Effector memory CD4-positive, alpha-beta T cell (primary cell): ENCODE measurements at regions not wholly inside any gene's neighbourhood (a gene's known extent, or its start where the extent isn't known, plus 50 kb on each side); places are given as distances from the start of the nearest gene placed in this dataset.

Source experiments
- DNase-seq, 3 donors: peaks; one replicate each; pipeline ENCODE4 v3.0.0-alpha.2; 2020
- H3K27ac ChIP-seq: 2 replicates; pipeline ENCODE4 v1.7.0; 2013; ENCODE audit warnings: mild to moderate bottlenecking, low read length, moderate library complexity; ENCODE audit not compliant: insufficient read depth, poor library complexity, severe bottlenecking
- H3K27me3 ChIP-seq: replicated peaks from 2 replicates; pipeline ENCODE4 v1.7.0; 2013; ENCODE audit warnings: mild to moderate bottlenecking, low read length; ENCODE audit not compliant: insufficient read depth, control insufficient read depth, poor library complexity, severe bottlenecking
- H3K36me3 ChIP-seq: 2 replicates; pipeline ENCODE4 v1.7.0; 2013; ENCODE audit warnings: mild to moderate bottlenecking, low read length, moderate library complexity; ENCODE audit not compliant: control insufficient read depth, insufficient read depth
- H3K4me1 ChIP-seq: 2 replicates; pipeline ENCODE4 v1.7.0; 2013; ENCODE audit warnings: low read length, mild to moderate bottlenecking; ENCODE audit not compliant: control insufficient read depth, insufficient read depth, poor library complexity, severe bottlenecking
- H3K4me3 ChIP-seq: 2 replicates; pipeline ENCODE4 v1.7.0; 2013; ENCODE audit warnings: low read length, low read depth, mild to moderate bottlenecking; ENCODE audit not compliant: insufficient read depth, poor library complexity, severe bottlenecking
- H3K9me3 ChIP-seq: 2 replicates; pipeline ENCODE4 v1.7.0; 2013; ENCODE audit warnings: mild to moderate bottlenecking, low read length, moderate library complexity; ENCODE audit not compliant: control insufficient read depth

GRCh38 chr1:38559446-38560165 lies 300.0 kb downstream of the RRAGC start:
- peak overlapping the region; percentile 7 for H3K4me3 ChIP-seq
- no peaks in the 10 kb centered on the region for H3K27me3 ChIP-seq
- H3K9me3 ChIP-seq, result no peaks in the 10 kb centered on the region
- peaks cover 30% of the 10 kb centered on the region for H3K4me1 ChIP-seq
- no peaks in the 10 kb centered on the region for H3K36me3 ChIP-seq
- DNase-seq, result peak; percentile 70 to 78 (median 72)
- no peak overlapping the region for H3K27ac ChIP-seq

- Histone ChIP-seq H3K36me3 (no peaks in the 10 kb centered on the region), H3K27ac (no peak overlapping the region), H3K4me1 (peaks cover 27% of the 10 kb centered on the region), H3K9me3 (no peaks in the 10 kb centered on the region), H3K4me3 (peak overlapping the region; percentile 7), H3K27me3 (no peaks in the 10 kb centered on the region)
- no peak for DNase-seq
These were observed 300.8 kb downstream of the RRAGC start for GRCh38 chr1:38558500-38559445.

GRCh38 chr1:38558055-38558454 lies 301.5 kb downstream of the RRAGC start:
- H3K36me3 ChIP-seq, result no peaks in the 10 kb centered on the region
- H3K27me3 ChIP-seq, result no peaks in the 10 kb centered on the region
- H3K4me3 ChIP-seq, result no peak overlapping the region
- no peak for DNase-seq
- H3K4me1 ChIP-seq, result peaks cover 27% of the 10 kb centered on the region
- no peak overlapping the region for H3K27ac ChIP-seq
- no peaks in the 10 kb centered on the region for H3K9me3 ChIP-seq

- Histone ChIP-seq H3K9me3 (no peaks in the 10 kb centered on the region), H3K27ac (no peak overlapping the region), H3K36me3 (no peaks in the 10 kb centered on the region), H3K4me1 (peaks cover 13% of the 10 kb centered on the region), H3K27me3 (no peaks in the 10 kb centered on the region), H3K4me3 (no peak overlapping the region)
- DNase-seq, result no peak
These were observed 304.0 kb downstream of the RRAGC start for GRCh38 chr1:38555594-38555993.

GRCh38 chr1:38555130-38555529 lies 304.4 kb downstream of the RRAGC start:
- Histone ChIP-seq H3K27ac (no peak overlapping the region), H3K36me3 (no peaks in the 10 kb centered on the region), H3K4me1 (peaks cover 9% of the 10 kb centered on the region), H3K4me3 (no peak overlapping the region), H3K27me3 (no peaks in the 10 kb centered on the region), H3K9me3 (no peaks in the 10 kb centered on the region)
- DNase-seq, result no peak

- DNase-seq, result no peak
- H3K9me3 ChIP-seq, result no peaks in the 10 kb centered on the region
- H3K4me3 ChIP-seq, result no peak overlapping the region
- H3K36me3 ChIP-seq, result no peaks in the 10 kb centered on the region
- no peaks in the 10 kb centered on the region for H3K4me1 ChIP-seq
- H3K27ac ChIP-seq, result no peak overlapping the region
- H3K27me3 ChIP-seq, result no peaks in the 10 kb centered on the region
These were observed 308.0 kb downstream of the RRAGC start for GRCh38 chr1:38551318-38552307.

- DNase-seq, result no peak
- no peak overlapping the region for H3K27ac ChIP-seq
- H3K9me3 ChIP-seq, result no peaks in the 10 kb centered on the region
- no peaks in the 10 kb centered on the region for H3K27me3 ChIP-seq
- no peak overlapping the region for H3K4me3 ChIP-seq
- no peaks in the 10 kb centered on the region for H3K36me3 ChIP-seq
- H3K4me1 ChIP-seq, result no peaks in the 10 kb centered on the region
These were observed 310.4 kb downstream of the RRAGC start for GRCh38 chr1:38549191-38549590.

- H3K9me3 ChIP-seq, result no peaks in the 10 kb centered on the region
- no peak for DNase-seq
- no peak overlapping the region for H3K4me3 ChIP-seq
- H3K27ac ChIP-seq, result no peak overlapping the region
- no peaks in the 10 kb centered on the region for H3K27me3 ChIP-seq
- H3K36me3 ChIP-seq, result no peaks in the 10 kb centered on the region
- H3K4me1 ChIP-seq, result no peaks in the 10 kb centered on the region
These were observed 312.3 kb downstream of the RRAGC start for GRCh38 chr1:38547321-38547720.

- DNase-seq, result no peak
- Histone ChIP-seq H3K27me3 (no peaks in the 10 kb centered on the region), H3K4me1 (no peaks in the 10 kb centered on the region), H3K36me3 (no peaks in the 10 kb centered on the region), H3K9me3 (no peaks in the 10 kb centered on the region), H3K27ac (no peak overlapping the region), H3K4me3 (no peak overlapping the region)
These were observed 312.9 kb downstream of the RRAGC start for GRCh38 chr1:38546636-38547035.
